ENCODE measurements at regions not wholly inside any gene's neighbourhood (a gene's known extent, or its start where the extent isn't known, plus 50 kb on each side); places are given as distances from the start of the nearest gene placed in this dataset.

DNA sequence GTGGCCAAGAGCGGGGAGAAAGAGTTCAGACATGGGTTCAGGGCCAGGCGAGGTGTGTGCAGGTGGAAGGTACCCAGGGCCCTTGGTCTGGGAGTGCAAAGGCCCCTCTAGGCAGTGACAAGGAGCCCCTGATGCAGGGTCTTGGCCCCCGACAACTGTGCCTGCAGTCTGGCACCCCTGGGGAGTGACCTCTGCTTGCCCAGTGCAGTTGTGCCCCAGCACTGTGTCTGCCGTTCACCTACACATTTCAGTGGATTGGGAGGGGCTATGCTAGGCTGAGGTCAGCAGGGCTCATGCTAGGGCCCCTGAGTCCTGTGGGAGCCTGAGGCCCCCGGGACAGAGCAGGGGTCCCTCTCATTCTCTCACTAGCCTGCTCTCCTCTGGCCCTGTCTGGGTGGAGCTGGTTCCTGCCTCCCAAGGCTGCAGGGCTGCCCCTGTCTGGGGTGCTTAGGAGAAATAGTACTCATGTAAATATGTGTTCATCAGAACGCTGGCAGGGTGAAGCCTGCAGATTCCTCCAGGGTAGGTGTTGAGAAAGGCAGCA is 550.4 kb downstream of the TCERG1L start:
- no peak for TF ChIP-seq POLR2A (IDR thresholded peaks at IDR 0.05)
- TF ChIP-seq, protein P1, sequence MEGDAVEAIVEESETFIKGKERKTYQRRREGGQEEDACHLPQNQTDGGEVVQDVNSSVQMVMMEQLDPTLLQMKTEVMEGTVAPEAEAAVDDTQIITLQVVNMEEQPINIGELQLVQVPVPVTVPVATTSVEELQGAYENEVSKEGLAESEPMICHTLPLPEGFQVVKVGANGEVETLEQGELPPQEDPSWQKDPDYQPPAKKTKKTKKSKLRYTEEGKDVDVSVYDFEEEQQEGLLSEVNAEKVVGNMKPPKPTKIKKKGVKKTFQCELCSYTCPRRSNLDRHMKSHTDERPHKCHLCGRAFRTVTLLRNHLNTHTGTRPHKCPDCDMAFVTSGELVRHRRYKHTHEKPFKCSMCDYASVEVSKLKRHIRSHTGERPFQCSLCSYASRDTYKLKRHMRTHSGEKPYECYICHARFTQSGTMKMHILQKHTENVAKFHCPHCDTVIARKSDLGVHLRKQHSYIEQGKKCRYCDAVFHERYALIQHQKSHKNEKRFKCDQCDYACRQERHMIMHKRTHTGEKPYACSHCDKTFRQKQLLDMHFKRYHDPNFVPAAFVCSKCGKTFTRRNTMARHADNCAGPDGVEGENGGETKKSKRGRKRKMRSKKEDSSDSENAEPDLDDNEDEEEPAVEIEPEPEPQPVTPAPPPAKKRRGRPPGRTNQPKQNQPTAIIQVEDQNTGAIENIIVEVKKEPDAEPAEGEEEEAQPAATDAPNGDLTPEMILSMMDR (IDR thresholded peaks at IDR 0.05): no peak

All from ovary (tissue), 3 donors.